ENCODE measurements at regions not wholly inside any gene's neighbourhood (a gene's known extent, or its start where the extent isn't known, plus 50 kb on each side); places are given as distances from the start of the nearest gene placed in this dataset.
A peak's percentile ranks its signal among the peaks of the same experiment; 100 is the strongest.

- peak; percentile 90 for DNase-seq (ENCODE audit: low spot score)
These were observed 193.0 kb upstream of the RGPD4 start for GRCh38 chr2:107633580-107634147.

GRCh38 chr2:107634172-107634571, 192.5 kb upstream of the RGPD4 start:
- DNase-seq (ENCODE audit: low spot score) = no peak

GRCh38 chr2:107635883-107636282, 190.8 kb upstream of the RGPD4 start:
- DNase-seq (ENCODE audit: low spot score) = peak; percentile 94

DNA sequence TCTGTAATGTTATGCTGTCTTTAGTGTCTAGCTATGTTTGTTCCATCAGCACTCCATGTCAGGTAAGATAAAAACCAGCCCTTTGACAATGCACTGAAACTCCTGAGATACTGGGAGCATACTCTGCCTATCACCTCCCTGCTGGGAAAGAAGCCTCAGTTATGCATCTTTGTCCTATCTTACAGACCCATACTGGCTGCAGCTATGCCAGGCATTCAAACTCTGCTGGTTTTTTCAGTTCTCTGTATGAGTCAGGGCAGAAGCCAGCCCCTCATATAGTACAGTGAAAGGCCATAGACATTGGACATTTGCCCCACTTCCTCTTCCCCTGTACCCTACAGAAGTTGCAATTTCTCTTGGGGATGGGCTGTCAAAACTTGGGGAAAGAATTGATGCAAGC, 181.1 kb upstream of the RGPD4 start:
- DNase-seq (ENCODE audit: low spot score) = no peak

DNA sequence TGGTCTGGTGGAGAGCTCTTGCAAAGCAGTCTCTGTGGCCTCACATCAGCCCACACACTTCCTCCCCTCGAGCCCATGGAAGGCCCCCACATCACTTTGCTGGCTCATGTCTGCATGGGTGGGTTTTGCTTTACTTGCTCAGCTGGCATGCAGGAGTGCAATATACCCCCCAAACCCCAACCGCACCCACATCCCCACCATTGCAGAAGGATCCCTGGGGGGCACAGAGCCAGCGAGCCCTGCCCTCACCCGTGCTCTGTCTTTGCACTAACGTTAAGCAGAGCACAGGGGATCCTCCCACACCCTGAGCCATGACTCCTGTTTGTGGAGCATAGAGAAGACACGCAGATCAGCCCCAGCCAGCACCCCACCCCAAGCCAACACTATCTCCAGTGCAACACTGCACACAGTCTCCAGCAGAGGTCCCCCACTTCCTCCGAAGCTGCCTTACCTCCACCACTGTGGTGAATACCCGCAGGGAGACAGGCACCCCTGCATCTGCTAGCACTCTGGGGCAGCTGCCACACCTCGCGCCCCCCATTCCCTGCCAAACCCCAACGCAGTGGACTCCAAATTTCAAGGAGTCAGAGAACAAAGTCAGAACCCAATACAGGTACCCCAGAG, 177.8 kb upstream of the RGPD4 start:
- no peak for DNase-seq (ENCODE audit: low spot score)

- no peak for DNase-seq (ENCODE audit: low spot score)
These were observed 169.6 kb upstream of the RGPD4 start for GRCh38 chr2:107657049-107657448.

- DNase-seq (ENCODE audit: low spot score) = no peak
These were observed 163.1 kb upstream of the RGPD4 start for GRCh38 chr2:107663632-107664031.

- DNase-seq (ENCODE audit: low spot score) = peak; percentile 37
These were observed 157.4 kb upstream of the RGPD4 start for GRCh38 chr2:107669335-107669734.

DNA sequence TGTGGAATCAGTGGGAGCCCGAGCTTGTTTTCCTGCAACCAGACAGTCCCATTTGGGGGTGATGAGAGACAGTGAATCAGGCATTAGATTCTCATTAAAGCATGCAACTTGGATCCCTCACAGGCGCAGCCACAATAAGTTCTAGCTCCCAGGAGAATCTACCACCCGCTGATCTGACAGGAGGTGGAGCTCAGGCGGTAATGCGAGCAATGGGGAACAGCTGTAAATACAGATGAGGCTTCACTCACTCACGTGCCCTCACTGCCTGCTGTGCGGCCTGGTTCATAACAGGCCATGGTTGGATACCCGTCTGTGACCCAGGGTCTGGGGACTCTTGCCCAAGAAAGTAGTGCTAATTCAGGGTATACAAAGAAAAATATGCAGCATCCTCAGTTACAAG, 144.8 kb upstream of the RGPD4 start:
- no peak for DNase-seq (ENCODE audit: low spot score)

- DNase-seq (ENCODE audit: low spot score) = no peak
These were observed 142.3 kb upstream of the RGPD4 start for GRCh38 chr2:107684421-107684820.

- DNase-seq (ENCODE audit: low spot score) = no peak
These were observed 141.2 kb upstream of the RGPD4 start for GRCh38 chr2:107685421-107685986.

- DNase-seq (ENCODE audit: low spot score) = no peak
These were observed 139.6 kb upstream of the RGPD4 start for GRCh38 chr2:107687073-107687472.

- DNase-seq (ENCODE audit: low spot score) = no peak
These were observed 138.6 kb upstream of the RGPD4 start for GRCh38 chr2:107688135-107688534.

DNA sequence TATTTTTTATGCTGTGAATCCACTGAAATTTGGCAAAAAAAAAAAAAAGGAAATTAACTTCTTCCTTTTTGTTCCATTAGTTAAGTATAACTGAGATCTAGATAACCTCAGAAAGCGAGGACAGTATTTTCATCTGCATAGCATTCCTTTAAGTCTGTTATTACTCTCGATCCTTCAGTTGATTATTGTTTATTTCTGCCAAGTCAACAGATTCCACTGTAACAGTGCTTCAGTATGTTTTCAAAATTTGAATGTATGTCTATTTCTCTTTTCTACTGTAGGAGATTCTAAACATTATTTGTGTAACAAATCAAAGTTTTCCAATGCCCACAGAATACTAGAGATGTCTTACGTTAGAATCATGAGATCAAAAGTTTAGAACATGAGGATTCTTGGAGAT, 133.1 kb upstream of the RGPD4 start:
- no peak for DNase-seq (ENCODE audit: low spot score)

DNA sequence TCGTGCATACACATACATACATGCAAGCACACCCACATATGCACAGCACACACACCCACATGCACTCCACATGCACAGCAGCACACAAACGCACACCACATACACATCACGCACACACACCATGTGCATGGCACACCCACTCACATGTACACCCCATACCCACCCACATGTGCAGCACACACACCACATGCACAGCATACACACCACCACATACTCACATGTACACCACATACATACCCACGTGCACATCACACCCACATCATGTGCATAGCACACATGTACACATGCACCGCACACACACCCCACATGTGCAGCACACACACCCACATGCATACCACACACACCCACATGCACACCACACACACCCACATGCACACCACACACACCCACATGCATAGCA, 132.0 kb upstream of the RGPD4 start:
- DNase-seq (ENCODE audit: low spot score) = no peak

DNA sequence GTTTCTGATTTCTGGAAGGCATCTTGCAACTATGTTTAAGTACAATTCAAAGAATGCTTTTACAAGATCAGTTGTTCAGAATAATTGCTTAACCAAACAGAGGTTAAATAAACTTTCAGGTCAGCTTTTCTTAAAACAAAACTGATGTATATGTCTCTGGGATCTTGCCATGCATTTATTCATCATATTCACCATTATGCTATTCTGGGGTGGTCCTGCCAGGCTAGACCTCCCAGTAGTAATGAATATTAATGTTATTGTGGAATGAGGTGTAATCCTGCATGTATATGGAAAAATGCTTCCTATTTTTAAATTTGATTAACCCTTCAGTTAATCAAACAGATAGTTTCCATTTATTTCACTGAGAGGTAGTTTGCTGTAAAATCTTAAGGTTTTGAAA, 129.3 kb upstream of the RGPD4 start:
- no peak for DNase-seq (ENCODE audit: low spot score)

DNA sequence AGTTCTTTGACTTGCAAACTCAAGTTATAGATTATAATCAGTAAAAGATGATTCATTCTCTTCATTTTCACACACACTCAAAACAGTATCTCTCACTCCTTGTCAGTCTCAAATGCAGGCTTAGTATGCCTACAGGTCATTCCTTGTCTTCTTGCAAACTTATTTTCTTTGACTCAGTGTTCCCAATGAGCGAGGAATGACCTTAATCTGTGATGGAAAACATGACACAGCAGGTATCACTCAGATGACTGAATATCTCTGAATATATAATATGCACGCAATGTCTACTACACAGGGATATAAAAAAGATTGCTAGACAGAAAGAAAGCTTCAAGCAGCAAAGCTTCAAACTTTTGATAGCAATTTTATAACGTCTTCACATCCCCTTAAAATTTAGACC, 127.8 kb upstream of the RGPD4 start:
- no peak for DNase-seq (ENCODE audit: low spot score)

GRCh38 chr2:107700073-107700472, 126.6 kb upstream of the RGPD4 start:
- DNase-seq (ENCODE audit: low spot score) = no peak

DNA sequence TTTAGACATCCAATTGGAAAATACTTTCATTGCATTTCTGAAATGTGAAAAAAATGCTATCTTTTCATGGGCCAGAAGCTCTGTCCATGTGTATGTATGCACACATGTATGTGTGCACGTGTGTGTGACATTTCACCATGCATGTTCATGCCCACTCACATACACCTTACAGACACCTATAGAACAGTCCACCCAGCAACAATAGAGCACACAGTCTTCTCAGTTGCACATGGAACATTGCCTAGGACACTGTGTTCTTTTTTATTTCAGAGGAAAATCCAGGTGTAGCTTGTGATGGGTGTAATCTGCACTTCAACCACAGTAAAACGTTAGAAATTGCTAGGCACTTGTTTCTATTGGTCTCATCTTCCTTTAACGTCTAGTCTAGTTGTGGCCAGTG, 114.8 kb upstream of the RGPD4 start:
- no peak for DNase-seq (ENCODE audit: low spot score)

DNA sequence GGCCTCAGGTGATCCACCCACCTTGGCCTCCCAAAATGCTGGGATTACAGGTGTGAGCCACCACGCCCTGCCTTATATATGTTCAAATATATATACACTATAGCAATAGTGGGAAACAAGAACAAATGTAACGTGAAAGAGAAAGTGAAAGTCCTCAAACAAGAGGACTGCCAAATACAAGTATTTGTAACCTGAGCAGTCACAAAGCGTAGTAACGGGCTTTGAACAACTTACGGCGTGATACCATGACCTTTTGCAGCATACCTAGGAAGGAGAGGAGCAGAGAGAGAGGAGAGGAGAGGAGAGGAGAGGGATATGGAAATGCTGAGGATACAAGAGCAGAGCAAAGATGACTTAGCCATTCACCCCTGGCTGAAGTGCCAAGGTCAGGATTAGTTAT, 113.8 kb upstream of the RGPD4 start:
- DNase-seq (ENCODE audit: low spot score) = peak; percentile 50

- no peak for DNase-seq (ENCODE audit: low spot score)
These were observed 109.0 kb upstream of the RGPD4 start for GRCh38 chr2:107717661-107718060.

DNA sequence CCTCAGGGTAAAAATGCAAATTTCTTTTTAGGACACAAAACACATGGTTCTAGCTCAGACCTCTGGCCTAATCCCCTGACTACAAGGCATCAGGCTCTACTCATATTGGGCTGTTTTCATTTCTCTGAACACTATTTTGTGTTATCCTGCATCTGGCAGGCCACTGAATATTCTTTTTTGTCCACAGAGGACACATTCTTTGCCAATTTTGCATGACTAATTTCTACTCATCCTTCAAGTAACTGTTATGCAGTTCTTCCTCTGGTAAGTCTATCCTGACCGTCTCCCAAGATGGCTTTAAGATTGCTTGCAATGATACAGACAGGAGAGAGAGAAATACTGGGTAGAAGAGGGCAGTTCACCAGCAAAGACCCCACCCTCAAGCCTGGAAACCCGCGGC, 107.6 kb upstream of the RGPD4 start:
- no peak for DNase-seq (ENCODE audit: low spot score)

DNA sequence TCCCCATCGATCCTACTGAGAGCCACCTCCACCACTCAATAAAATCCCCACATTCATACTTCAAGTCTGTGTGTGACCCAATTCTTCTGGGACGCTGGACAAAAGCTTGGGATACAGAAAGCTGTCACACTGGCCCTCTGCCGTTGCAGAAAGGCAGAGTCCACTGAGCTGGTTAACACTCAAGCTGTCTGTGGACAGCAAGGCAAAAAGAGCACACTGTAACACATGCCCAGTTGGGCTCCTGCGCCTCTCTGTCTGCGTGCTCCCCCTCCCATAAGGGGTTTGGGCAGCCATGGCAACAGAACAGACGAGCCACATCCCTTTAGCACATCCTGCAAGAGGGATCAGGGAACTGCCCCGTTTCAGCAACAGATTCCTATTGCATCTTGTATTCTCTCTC, 106.9 kb upstream of the RGPD4 start:
- DNase-seq (ENCODE audit: low spot score) = no peak

- DNase-seq (ENCODE audit: low spot score) = peak; percentile 13
These were observed 105.5 kb upstream of the RGPD4 start for GRCh38 chr2:107721178-107721577.

Measured in kidney tubule cell (primary cell).